ENCODE measurements at regions not wholly inside any gene's neighbourhood (a gene's known extent, or its start where the extent isn't known, plus 50 kb on each side); places are given as distances from the start of the nearest gene placed in this dataset.

DNA sequence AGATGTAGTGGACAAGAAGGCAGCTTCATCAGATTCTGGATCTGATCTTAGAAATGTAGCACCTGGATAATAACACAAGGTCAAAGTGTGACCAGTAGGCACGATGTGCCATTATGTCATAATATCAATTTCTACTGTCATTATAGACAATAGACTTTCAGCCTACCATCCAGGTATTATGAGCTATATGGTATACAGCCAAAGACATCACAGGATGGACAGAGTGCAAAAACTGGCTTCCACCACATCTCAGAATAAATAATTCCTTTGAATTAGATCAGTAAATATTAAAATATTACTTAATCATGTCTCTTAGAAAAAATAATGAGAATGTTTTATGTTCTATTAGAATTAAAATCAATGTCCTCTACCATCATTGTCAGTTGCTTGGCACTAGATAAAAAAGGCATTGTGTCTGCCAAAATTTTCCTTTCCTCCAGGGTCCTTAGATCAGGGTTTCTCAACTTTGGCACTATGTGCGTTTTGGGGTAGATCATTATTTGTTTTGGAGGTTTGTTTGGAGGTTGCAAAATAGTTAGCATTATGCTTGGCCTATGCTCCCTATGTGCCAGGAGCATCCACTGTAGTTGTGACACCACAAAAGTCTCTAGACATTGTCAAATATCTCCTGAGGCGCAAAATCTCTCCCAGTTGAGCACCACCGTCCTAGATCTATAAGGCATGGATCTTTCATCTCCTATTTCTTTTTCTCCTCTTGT lies 86.7 kb upstream of the NRIP1 start:
- Histone ChIP-seq H3K27me3 (no peaks in the 10 kb centered on the region), H3K4me3 (no peak overlapping the region), H3K9me3 (no peaks in the 10 kb centered on the region), H3K36me3 (no peaks in the 10 kb centered on the region), H3K27ac (no peak overlapping the region), H3K4me1 (no peaks in the 10 kb centered on the region)
- intact Hi-C loops (cut with DNase I; ENCODE audit: low total_unique reads) = no loop called here
- TF ChIP-seq, protein P1, sequence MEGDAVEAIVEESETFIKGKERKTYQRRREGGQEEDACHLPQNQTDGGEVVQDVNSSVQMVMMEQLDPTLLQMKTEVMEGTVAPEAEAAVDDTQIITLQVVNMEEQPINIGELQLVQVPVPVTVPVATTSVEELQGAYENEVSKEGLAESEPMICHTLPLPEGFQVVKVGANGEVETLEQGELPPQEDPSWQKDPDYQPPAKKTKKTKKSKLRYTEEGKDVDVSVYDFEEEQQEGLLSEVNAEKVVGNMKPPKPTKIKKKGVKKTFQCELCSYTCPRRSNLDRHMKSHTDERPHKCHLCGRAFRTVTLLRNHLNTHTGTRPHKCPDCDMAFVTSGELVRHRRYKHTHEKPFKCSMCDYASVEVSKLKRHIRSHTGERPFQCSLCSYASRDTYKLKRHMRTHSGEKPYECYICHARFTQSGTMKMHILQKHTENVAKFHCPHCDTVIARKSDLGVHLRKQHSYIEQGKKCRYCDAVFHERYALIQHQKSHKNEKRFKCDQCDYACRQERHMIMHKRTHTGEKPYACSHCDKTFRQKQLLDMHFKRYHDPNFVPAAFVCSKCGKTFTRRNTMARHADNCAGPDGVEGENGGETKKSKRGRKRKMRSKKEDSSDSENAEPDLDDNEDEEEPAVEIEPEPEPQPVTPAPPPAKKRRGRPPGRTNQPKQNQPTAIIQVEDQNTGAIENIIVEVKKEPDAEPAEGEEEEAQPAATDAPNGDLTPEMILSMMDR (IDR thresholded peaks at IDR 0.05) = no peak
- no peak for TF ChIP-seq POLR2A (IDR thresholded peaks at IDR 0.05)
- no peak for TF ChIP-seq POLR2AphosphoS5 (IDR thresholded peaks at IDR 0.05)
- no peak for DNase-seq (ENCODE audit: low spot score in 2 of 2)

DNA sequence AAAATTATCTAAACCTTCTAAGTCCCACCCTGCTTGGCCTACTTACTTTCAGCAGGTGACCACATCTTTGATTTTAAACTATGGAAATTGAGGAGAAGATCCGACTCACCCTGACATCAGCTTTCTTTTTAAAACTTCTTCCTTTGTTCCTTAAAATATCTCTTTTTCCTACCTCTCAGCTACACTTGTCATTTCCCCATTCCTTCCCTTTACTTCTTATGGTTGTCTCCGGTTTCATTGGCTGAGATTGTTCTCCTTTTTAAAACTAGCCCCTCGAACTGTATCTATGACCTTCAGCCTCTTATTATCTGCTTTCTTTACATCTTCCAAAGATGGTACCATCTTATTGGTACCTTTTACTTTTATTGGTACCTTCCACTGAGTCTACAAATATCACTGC lies 87.8 kb upstream of the NRIP1 start:
- intact Hi-C loops (cut with DNase I; ENCODE audit: low total_unique reads) = no loop called here
- no peaks in the 10 kb centered on the region for H3K4me1 ChIP-seq
- no peak for DNase-seq (ENCODE audit: low spot score in 2 of 2)
- no peak overlapping the region for H3K27ac ChIP-seq
- no peaks in the 10 kb centered on the region for H3K9me3 ChIP-seq
- no peaks in the 10 kb centered on the region for H3K27me3 ChIP-seq
- TF ChIP-seq POLR2A (IDR thresholded peaks at IDR 0.05) = no peak
- no peak for TF ChIP-seq POLR2AphosphoS5 (IDR thresholded peaks at IDR 0.05)
- TF ChIP-seq, protein P1 (IDR thresholded peaks at IDR 0.05) = no peak
- no peak overlapping the region for H3K4me3 ChIP-seq
- no peaks in the 10 kb centered on the region for H3K36me3 ChIP-seq

DNA sequence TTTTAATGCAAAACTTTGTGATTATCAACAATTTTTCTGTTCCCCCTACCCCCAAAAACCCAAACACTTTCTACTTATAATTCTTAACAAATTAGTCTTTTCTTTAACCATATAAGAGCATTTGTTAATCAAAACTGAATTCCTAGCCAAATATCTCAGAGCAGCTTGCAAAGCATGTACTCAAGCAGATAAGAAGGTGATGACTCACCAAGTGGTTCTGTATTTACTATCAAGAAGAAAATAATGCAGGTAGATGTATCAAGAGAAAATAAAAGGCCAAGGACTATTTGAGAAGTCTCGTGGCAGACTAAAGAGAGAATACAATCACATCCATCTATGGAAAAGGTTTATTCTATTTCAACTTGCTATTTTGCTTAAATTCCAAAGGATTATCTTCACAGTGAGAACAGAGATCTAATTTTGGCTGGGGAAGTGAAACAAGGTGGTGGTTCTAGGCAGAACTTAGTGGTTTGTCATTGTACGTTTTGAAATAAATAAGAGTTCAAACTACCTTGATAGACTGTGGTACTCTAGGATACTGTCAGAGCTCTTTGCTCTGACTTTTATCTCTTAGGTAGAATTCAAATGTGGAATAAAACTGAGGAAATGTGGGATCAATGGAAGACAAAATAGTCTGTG lies 94.7 kb upstream of the NRIP1 start:
- TF ChIP-seq POLR2AphosphoS5 (IDR thresholded peaks at IDR 0.05) (no peak), POLR2A (IDR thresholded peaks at IDR 0.05) (no peak)
- TF ChIP-seq, protein P1 (IDR thresholded peaks at IDR 0.05) = no peak
- Histone ChIP-seq H3K4me1 (no peaks in the 10 kb centered on the region), H3K36me3 (no peaks in the 10 kb centered on the region), H3K27ac (no peak overlapping the region), H3K4me3 (no peak overlapping the region), H3K9me3 (no peaks in the 10 kb centered on the region), H3K27me3 (no peaks in the 10 kb centered on the region)
- intact Hi-C loops (cut with DNase I; ENCODE audit: low total_unique reads) = no loop called here
- no peak for DNase-seq (ENCODE audit: low spot score in 2 of 2)

DNA sequence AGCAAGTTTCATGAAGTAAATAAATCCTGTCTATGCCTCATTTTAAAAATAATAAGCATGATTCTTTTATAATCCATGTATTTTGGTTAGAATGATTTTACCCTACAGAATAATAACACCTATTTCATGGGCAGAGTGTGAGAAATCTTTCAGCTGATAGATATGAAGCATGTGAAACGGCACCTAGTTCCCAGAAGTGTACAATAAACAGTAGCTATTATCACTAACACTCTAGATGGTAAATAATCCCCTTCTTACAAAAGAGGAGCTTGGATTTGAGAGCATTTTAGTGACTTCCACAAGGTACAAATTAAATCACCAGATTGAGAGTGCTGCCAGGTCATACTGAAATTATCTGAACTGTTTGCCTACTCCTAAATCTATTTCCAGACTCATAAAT lies 95.3 kb upstream of the NRIP1 start:
- DNase-seq (ENCODE audit: low spot score in 2 of 2) = no peak
- intact Hi-C loops (cut with DNase I; ENCODE audit: low total_unique reads) = no loop called here
- H3K9me3 ChIP-seq = no peaks in the 10 kb centered on the region
- TF ChIP-seq POLR2AphosphoS5 (IDR thresholded peaks at IDR 0.05) (no peak), POLR2A (IDR thresholded peaks at IDR 0.05) (no peak)
- TF ChIP-seq, protein P1 (IDR thresholded peaks at IDR 0.05) = no peak
- no peaks in the 10 kb centered on the region for H3K4me1 ChIP-seq
- no peaks in the 10 kb centered on the region for H3K27me3 ChIP-seq
- H3K36me3 ChIP-seq = no peaks in the 10 kb centered on the region
- H3K27ac ChIP-seq = no peak overlapping the region
- H3K4me3 ChIP-seq = no peak overlapping the region

DNA sequence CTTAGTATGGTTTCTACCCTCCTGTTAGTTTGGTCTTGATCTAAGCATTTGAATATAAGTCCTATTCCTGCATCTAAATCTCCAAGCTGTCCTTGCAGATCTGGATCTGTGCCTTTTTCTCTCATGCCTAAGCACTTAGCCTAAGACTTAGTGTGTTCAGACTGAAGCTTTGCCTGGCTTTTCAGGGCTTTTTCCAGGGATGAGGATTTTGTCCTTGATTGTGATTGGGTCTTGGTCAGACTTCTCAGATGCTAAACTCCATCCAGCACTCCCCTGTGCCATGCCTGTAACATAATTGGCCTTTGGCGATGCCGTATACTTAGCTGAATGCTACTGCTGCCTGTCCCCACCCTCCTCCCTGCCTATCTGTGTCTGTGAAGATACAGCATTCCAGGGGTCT lies 98.1 kb upstream of the NRIP1 start:
- H3K4me3 ChIP-seq = no peak overlapping the region
- TF ChIP-seq POLR2A (IDR thresholded peaks at IDR 0.05) (no peak), POLR2AphosphoS5 (IDR thresholded peaks at IDR 0.05) (no peak)
- TF ChIP-seq, protein P1 (IDR thresholded peaks at IDR 0.05) = no peak

More for the DNA sequence above, 98.1 kb upstream of the NRIP1 start:
- no peaks in the 10 kb centered on the region for H3K36me3 ChIP-seq
- no peaks in the 10 kb centered on the region for H3K9me3 ChIP-seq
- no peaks in the 10 kb centered on the region for H3K4me1 ChIP-seq
- no peaks in the 10 kb centered on the region for H3K27me3 ChIP-seq
- no peak overlapping the region for H3K27ac ChIP-seq
- DNase-seq (ENCODE audit: low spot score in 2 of 2) = no peak
- intact Hi-C loops (cut with DNase I; ENCODE audit: low total_unique reads) = no loop called here

All from breast epithelium (tissue), 4 donors.